A673 (cell line): ENCODE measurements at regions not wholly inside any gene's neighbourhood (a gene's known extent, or its start where the extent isn't known, plus 50 kb on each side); places are given as distances from the start of the nearest gene placed in this dataset.

Experiments
- CTCF ChIP-seq: fragments of 300-800, 200-600 bp; sonication (generic); conservative IDR thresholded peaks from 2 replicates; pipeline ENCODE4 v1.5.1; 2017; ENCODE audit warnings: low read depth, mild to moderate bottlenecking, antibody characterized with exemption, low read length, moderate library complexity, mixed read lengths
- EZH2 ChIP-seq: fragments of 200-600 bp; sonication (generic); IDR thresholded peaks from 2 replicates; pipeline ENCODE4 v1.6.1; 2017; ENCODE audit warnings: borderline replicate concordance, low read depth, mild to moderate bottlenecking, mixed read lengths, antibody characterized with exemption, low read length; ENCODE audit not compliant: poor library complexity, severe bottlenecking

- TF ChIP-seq CTCF = no peak
- no peak for TF ChIP-seq EZH2
These were observed 91.8 kb downstream of the SLC41A2 start for GRCh38 chr12:104866291-104866690.
